Common myeloid progenitor, CD34-positive (primary cell): ENCODE measurements at regions not wholly inside any gene's neighbourhood (a gene's known extent, or its start where the extent isn't known, plus 50 kb on each side); places are given as distances from the start of the nearest gene placed in this dataset.

Experiments used
- CTCF ChIA-PET: fragments of 350-600 bp; sonication (Branson Sonifier 250); formaldehyde crosslinking; loops from one replicate; lab custom pipeline; 2021; ENCODE audit warnings: antibody characterized with exemption; lab: Charles Lee
- POLR2A ChIA-PET: fragments of 350-600 bp; sonication (Branson Sonifier 250); formaldehyde crosslinking; loops from one replicate; lab custom pipeline; 2021; ENCODE audit warnings: antibody characterized with exemption; lab: Charles Lee
- DNase-seq, 3 donors: peaks; one replicate each; pipeline versions ENCODE4 v3.0.0 to v3.0.0-alpha.2; 2013
- H3K27ac ChIP-seq, 2 experiments: 1 replicate in 1 of 2; 2 replicates in 1 of 2; pipeline ENCODE4 v1.7.0; 2013; ENCODE audit warnings: inconsistent platforms in 2 of 2, low read length in 2 of 2, mild to moderate bottlenecking in 2 of 2, low read depth in 1 of 2, moderate library complexity in 1 of 2; ENCODE audit not compliant: severe bottlenecking in 2 of 2, insufficient read depth in 1 of 2, poor library complexity in 1 of 2
- H3K27me3 ChIP-seq, 5 experiments: replicated peaks in 2 of 5; 1 replicate in 3 of 5; 2 replicates in 2 of 5; pipeline versions ENCODE4 v1.6.1 to v1.7.0; 2013; ENCODE audit warnings: low read length in 4 of 5, mild to moderate bottlenecking in 2 of 5, moderate library complexity in 2 of 5, inconsistent platforms in 1 of 5; ENCODE audit not compliant: insufficient read depth in 5 of 5, control insufficient read depth in 4 of 5
- H3K36me3 ChIP-seq, 4 experiments: 1 replicate in 2 of 4; 2 replicates in 2 of 4; pipeline versions ENCODE4 v1.6.1 to v1.7.0; 2013; ENCODE audit warnings: low read length in 3 of 4, control low read depth in 1 of 4, mild to moderate bottlenecking in 1 of 4; ENCODE audit not compliant: control insufficient read depth in 4 of 4, insufficient read depth in 4 of 4
- H3K4me1 ChIP-seq, 4 experiments: 1 replicate in 3 of 4; 2 replicates in 1 of 4; pipeline versions ENCODE4 v1.6.1 to v1.7.1; 2013; ENCODE audit warnings: low read length in 3 of 4, mild to moderate bottlenecking in 3 of 4, control low read depth in 1 of 4, inconsistent platforms in 1 of 4, moderate library complexity in 1 of 4; ENCODE audit not compliant: control insufficient read depth in 4 of 4, insufficient read depth in 4 of 4; ENCODE audit errors: control extremely low read depth in 1 of 4
- H3K4me3 ChIP-seq, 7 experiments: 1 replicate in 4 of 7; 2 replicates in 3 of 7; pipeline versions ENCODE4 v1.5.1 to v1.7.0; 2013; ENCODE audit warnings: mild to moderate bottlenecking in 7 of 7, low read length in 6 of 7, moderate library complexity in 6 of 7, inconsistent platforms in 2 of 7, low read depth in 2 of 7, control low read depth in 1 of 7; ENCODE audit not compliant: insufficient read depth in 4 of 7, control insufficient read depth in 1 of 7; ENCODE audit errors: extremely low read depth in 1 of 7
- H3K9me3 ChIP-seq, 5 experiments: 1 replicate in 4 of 5; 2 replicates in 1 of 5; pipeline versions ENCODE4 v1.6.1 to v1.7.1; 2013; ENCODE audit warnings: low read length in 4 of 5, mild to moderate bottlenecking in 2 of 5, inconsistent platforms in 1 of 5, low read depth in 1 of 5, moderate library complexity in 1 of 5; ENCODE audit not compliant: control insufficient read depth in 4 of 5, insufficient read depth in 2 of 5; ENCODE audit errors: control extremely low read depth in 1 of 5
- WGBS: methylation state at CpG from one replicate; pipeline ENCODE4 v1.1.5; 2013; ENCODE audit not compliant: insufficient coverage; 5-methylcytosine and 5-hydroxymethylcytosine counted together

DNA sequence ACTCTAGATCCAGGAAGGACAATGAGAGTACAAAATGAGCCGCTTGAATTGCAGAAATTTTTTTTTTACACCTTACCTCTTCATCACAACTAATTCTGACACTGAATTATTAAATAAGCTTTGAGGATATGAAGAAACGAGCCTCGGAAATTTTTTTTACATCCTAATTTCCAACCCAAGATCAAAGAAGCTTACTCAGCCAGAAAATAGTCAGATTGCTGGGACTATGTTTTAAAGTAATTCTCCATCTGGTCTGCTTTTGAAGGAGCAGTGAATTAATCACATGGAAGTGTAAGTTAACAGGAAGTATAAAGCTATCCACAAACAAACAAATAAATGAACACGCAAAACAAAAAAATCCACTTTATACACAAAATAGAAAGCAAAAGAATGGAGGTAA lies 437.0 kb upstream of the KCNMB2 start:
- WGBS: no CpG with 5 or more reads among the region's 4 CpGs
- no peak for DNase-seq
- ChIA-PET POLR2A (no interaction called here), CTCF (interaction anchor here (1.6 kb wide), 1 partner anchor 15 kb away, joined by 6 read pairs; no protein-coding TSS in a partner anchor)
- Histone ChIP-seq H3K4me3 (no peak overlapping the region), H3K27ac (no peak overlapping the region), H3K4me1 (no peaks in the 10 kb centered on the region), H3K27me3 (no peaks in the 10 kb centered on the region), H3K36me3 (no peaks in the 10 kb centered on the region), H3K9me3 (peaks cover 0 to 4% (median 0%) of the 10 kb centered on the region in 5 experiments)

DNA sequence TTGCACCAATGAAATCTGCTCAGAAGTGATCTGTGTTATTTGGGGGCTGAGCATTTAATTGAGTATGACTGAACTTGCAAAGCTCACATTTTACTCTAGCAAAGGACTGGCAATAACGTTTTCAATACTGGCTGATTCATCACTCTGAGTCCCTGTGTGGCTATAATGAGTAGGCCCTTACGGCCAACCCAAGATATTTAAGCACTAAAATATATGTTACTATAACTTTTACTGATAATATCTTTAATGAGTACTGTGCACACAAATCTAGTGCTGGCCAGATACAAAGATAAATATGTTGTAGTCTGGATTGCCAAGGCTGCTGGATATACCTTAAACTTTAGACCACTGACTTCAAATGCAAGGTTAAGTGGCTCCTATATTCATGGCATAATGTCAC lies 436.4 kb upstream of the KCNMB2 start:
- CTCF ChIA-PET: interaction anchor here (1.6 kb wide), 1 partner anchor 16 kb away, joined by 6 read pairs; no protein-coding TSS in a partner anchor
- no peak for DNase-seq
- POLR2A ChIA-PET: no interaction called here
- H3K27ac ChIP-seq: no peak overlapping the region
- H3K36me3 ChIP-seq: no peaks in the 10 kb centered on the region
- whole genome bisulfite sequencing: no CpG with 5 or more reads among the region's 2 CpGs
- H3K9me3 ChIP-seq: no peaks in the 10 kb centered on the region
- H3K4me1 ChIP-seq: no peaks in the 10 kb centered on the region
- no peaks in the 10 kb centered on the region for H3K27me3 ChIP-seq
- no peak overlapping the region for H3K4me3 ChIP-seq

DNA sequence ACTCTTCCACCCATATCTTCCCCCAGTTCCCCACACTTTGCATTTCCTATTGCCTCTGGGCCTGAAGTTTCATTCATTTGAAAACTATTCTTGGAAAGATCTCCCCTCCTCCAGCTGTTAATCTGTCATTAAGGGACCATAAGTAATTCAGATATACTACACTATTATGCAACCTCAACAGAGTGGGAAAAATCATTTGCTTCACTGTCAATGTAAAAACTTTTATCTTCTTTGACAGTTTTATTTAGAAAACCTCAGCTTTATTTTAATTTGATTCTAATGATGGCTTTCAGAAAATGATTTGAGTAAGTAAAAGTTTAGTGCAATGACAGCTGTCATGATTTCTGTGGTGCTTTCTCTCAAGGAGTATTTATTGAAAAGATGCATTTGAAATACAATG lies 435.3 kb upstream of the KCNMB2 start:
- no peaks in the 10 kb centered on the region for H3K36me3 ChIP-seq
- DNase-seq: no peak
- POLR2A ChIA-PET: no interaction called here
- no peak overlapping the region for H3K27ac ChIP-seq
- H3K9me3 ChIP-seq: no peaks in the 10 kb centered on the region
- CTCF ChIA-PET: no interaction called here
- H3K4me1 ChIP-seq: no peaks in the 10 kb centered on the region
- no peaks in the 10 kb centered on the region for H3K27me3 ChIP-seq
- no peak overlapping the region for H3K4me3 ChIP-seq

DNA sequence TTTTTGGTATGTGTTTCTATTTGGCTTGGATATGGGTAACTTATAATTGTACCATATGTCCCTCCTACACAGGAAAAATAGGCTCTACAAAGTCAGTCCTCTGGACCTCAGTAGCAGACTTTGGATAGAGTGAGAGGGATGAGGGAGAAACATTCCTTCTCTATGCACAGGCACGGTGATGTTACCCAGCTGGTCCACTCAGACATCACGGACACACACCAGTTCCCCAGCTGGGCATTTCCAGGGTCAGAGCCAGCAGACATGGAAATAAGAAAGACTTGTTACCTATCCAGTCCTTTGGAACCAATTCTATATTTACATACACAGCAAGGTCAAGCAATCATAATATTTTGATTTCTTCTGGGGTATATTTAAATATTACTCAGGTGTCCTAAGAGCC lies 433.1 kb upstream of the KCNMB2 start:
- no peaks in the 10 kb centered on the region for H3K9me3 ChIP-seq
- whole genome bisulfite sequencing: 100% methylated on average over 1 of the region's 2 CpGs
- H3K4me3 ChIP-seq: no peak overlapping the region
- ChIA-PET CTCF (interaction anchor here (1.0 kb wide), 1 partner anchor 29 kb away, joined by 3 read pairs; no protein-coding TSS in a partner anchor), POLR2A (no interaction called here)
- no peak for DNase-seq
- no peaks in the 10 kb centered on the region for H3K4me1 ChIP-seq
- H3K27me3 ChIP-seq: no peaks in the 10 kb centered on the region
- H3K36me3 ChIP-seq: no peaks in the 10 kb centered on the region
- no peak overlapping the region for H3K27ac ChIP-seq

DNA sequence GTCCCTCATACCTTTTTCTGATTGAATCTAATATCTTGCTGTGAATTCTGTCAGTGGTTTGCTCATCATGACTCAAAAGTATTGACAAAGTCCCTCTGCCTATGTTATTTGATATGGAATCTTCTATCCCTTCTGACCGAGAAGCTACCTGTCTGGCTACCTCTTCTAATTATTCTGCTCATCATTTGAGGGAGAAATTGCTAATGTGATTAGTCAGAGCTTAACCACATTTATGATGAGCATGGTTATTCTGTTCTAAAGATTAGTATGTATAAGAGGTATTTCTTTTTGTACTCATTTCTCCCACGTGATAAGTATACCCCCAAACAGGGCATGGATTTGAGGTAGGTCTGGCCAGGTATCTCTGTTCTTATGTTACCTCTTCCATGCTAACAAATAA lies 428.4 kb upstream of the KCNMB2 start:
- no CpG with 5 or more reads among the region's 2 CpGs for WGBS
- no peaks in the 10 kb centered on the region for H3K27me3 ChIP-seq
- no peaks in the 10 kb centered on the region for H3K36me3 ChIP-seq
- CTCF ChIA-PET: no interaction called here
- no peaks in the 10 kb centered on the region for H3K4me1 ChIP-seq
- no peaks in the 10 kb centered on the region for H3K9me3 ChIP-seq
- no peak for DNase-seq
- POLR2A ChIA-PET: no interaction called here
- H3K4me3 ChIP-seq: no peak overlapping the region
- H3K27ac ChIP-seq: no peak overlapping the region

DNA sequence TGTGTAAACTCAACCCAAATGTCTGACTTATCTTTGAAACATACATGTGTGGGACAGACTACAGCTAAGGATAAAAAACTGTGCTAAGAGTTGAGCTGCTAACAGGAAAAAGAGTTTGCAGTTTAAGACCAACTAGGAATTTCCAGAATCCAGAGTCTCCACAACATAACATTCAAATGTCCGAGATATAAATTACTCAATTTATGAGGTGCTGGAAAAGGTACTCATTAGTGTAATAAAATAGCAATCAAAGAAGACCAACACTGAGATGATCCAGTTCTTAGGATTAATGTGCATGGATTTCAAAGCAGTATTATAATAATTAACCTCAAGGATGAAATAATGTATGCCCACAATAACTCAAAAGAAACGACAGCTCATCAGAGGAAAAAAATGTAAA lies 426.5 kb upstream of the KCNMB2 start:
- Histone ChIP-seq H3K9me3 (no peaks in the 10 kb centered on the region), H3K36me3 (no peaks in the 10 kb centered on the region), H3K27me3 (no peaks in the 10 kb centered on the region), H3K4me3 (no peak overlapping the region), H3K4me1 (no peaks in the 10 kb centered on the region), H3K27ac (no peak overlapping the region)
- CTCF ChIA-PET: no interaction called here
- DNase-seq: no peak
- POLR2A ChIA-PET: no interaction called here
- WGBS: no CpG with 5 or more reads among the region's 2 CpGs

DNA sequence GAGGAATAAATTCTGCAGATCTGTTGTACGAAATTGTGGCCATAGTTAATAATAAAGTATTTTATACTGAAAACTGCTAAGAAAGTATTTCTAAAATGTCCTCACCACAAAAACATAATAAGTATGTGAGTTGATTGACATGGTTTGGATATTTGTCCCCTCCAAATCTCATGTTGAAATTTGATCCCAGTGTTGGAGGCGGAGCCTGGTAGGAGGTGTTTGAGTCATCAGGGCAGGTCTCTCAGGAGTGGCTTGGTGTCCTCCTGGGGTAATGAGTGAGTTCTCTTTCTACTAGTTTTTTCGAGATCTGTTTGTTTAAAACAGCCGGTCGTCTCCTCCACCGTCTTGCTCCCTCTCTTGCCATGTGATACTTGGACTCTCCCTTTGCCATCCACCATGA lies 424.1 kb upstream of the KCNMB2 start:
- H3K4me3 ChIP-seq: no peak overlapping the region
- 100% methylated on average over 3 of the region's 6 CpGs for WGBS
- H3K36me3 ChIP-seq: no peaks in the 10 kb centered on the region
- POLR2A ChIA-PET: no interaction called here
- H3K4me1 ChIP-seq: no peaks in the 10 kb centered on the region
- H3K27ac ChIP-seq: no peak overlapping the region
- CTCF ChIA-PET: no interaction called here
- DNase-seq: peak in 2 of 3 donors; percentile 1 to 17
- no peaks in the 10 kb centered on the region for H3K9me3 ChIP-seq
- H3K27me3 ChIP-seq: no peaks in the 10 kb centered on the region
